IPS-15b (cell line): ENCODE measurements at regions not wholly inside any gene's neighbourhood (a gene's known extent, or its start where the extent isn't known, plus 50 kb on each side); places are given as distances from the start of the nearest gene placed in this dataset.
"Not testable (repeated sequence)": the region's sequence is repeated elsewhere in the genome, so short reads cannot be mapped to it uniquely, and the experiment has no call there.

Experiments used
- H3K27me3 ChIP-seq: one replicate; pipeline ENCODE4 v1.6.1; 2013; ENCODE audit warnings: low read length; ENCODE audit not compliant: control insufficient read depth, insufficient read depth
- H3K36me3 ChIP-seq: one replicate; pipeline ENCODE4 v1.6.1; 2013; ENCODE audit warnings: low read length; ENCODE audit not compliant: control insufficient read depth, insufficient read depth
- H3K4me1 ChIP-seq: one replicate; pipeline ENCODE4 v1.6.1; 2013; ENCODE audit warnings: mild to moderate bottlenecking, low read length; ENCODE audit not compliant: control insufficient read depth, insufficient read depth
- H3K4me3 ChIP-seq: one replicate; pipeline ENCODE4 v1.5.1; 2013; ENCODE audit warnings: low read depth, low read length
- H3K9ac ChIP-seq: one replicate; pipeline ENCODE4 v1.6.1; 2013; ENCODE audit warnings: low read depth, mild to moderate bottlenecking, low read length
- H3K9me3 ChIP-seq: one replicate; pipeline ENCODE4 v1.6.1; 2013; ENCODE audit warnings: mild to moderate bottlenecking, low read length; ENCODE audit not compliant: control insufficient read depth, insufficient read depth

DNA sequence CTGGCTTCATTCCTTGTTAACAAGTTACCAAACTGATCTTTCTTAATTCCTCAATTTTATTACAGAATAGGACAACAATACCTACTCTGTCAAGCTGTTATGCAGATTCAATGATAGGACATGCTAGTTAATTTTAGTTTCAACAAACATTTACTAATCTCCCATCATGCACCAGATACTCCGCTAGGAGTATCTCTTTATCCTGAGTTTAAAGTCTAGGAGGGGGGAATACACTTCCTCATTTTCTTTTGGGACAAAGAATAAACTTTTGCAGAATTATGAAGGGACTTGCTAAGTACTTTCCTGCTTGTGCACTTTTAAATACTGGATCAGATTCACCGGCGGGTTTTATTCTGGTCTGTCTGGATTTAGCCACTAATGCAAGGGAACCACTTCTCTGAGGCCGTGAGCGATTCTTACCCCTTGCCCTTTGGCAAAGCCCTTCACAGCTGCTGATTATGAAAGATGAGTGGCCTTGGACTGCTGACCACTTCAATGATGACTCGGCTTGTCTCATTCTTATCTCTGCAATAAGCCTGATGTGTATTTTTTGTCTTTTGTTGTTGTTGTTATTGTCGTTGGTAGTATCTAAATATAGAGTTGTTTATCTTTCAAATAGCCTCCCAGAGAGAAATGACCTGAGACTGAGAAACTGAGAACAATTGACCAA lies 73.9 kb downstream of the RMI1 start:
- Histone ChIP-seq H3K9ac (no peak overlapping the region), H3K4me1 (no peaks in the 10 kb centered on the region), H3K27me3 (no peaks in the 10 kb centered on the region), H3K9me3 (no peaks in the 10 kb centered on the region), H3K36me3 (no peaks in the 10 kb centered on the region), H3K4me3 (no peak overlapping the region)

DNA sequence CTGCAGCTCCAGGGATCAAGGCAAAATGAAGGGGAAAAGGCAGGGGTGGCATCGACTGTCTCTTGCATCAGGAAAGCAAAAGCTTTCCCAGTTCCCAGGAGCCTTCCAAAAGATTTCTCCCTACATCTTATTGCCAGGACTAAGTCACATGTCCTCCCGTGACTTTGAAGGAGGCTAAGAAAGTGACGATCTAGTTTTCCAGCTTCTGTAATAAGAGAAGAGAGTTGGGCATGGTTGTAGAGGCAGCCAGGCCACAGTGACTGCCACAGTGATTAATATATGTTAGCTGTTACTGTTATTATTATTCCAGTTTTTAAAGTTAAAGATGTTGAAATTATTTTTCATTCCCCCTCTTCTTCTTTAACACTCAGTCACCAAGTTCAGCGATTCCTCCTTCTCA lies 77.1 kb downstream of the RMI1 start:
- Histone ChIP-seq H3K9me3 (no peaks in the 10 kb centered on the region), H3K4me3 (no peak overlapping the region), H3K4me1 (no peaks in the 10 kb centered on the region), H3K27me3 (no peaks in the 10 kb centered on the region), H3K36me3 (no peaks in the 10 kb centered on the region), H3K9ac (no peak overlapping the region)

DNA sequence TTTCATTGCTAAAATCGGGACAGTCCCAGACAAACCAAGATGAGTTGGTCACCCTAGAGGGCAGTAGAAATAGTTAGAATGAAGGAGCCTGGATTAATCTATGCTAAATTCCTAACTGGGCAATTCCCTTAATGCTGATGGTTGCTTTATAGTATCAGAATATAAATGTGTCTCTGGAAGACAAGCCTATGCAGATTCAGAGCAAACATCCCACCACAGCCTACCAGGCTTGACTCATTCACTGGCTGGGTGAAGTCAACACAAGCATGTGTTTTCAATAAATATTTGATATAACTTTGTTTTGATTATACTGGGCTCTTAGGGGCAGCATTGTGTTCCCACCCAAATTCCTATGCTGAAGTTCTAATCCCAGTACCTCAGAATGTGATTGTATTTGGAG lies 79.3 kb downstream of the RMI1 start:
- Histone ChIP-seq H3K4me3 (no peak overlapping the region), H3K9ac (no peak overlapping the region), H3K9me3 (no peaks in the 10 kb centered on the region), H3K36me3 (no peaks in the 10 kb centered on the region), H3K4me1 (no peaks in the 10 kb centered on the region), H3K27me3 (no peaks in the 10 kb centered on the region)

DNA sequence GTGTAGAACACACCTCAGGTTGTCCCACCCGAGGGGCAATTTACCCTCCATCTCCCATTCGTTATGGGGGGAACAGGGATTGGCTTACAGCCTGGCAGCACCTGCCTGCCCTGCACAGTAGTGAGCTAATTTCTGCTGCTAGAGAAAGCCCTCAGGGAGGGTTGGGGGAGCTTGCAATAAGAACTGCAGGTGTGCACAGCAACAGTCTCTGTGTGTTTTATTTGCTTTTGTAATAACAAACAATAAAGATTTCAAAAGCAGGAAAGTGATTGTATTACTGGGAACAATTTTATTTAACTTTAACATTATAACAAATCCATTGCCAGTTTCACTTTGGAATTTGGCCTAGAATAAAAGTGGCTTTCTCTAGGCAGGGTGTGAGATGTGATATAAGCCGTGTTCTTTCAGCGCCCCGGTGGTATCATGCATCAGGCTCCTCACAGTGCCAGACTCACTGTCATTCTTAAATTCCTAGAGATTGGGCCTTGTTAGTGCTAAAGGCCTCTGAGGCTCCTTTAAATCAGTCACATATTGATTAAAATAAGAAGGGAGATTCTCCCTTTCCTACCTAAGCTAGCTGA lies 81.1 kb downstream of the RMI1 start:
- Histone ChIP-seq H3K9me3 (no peaks in the 10 kb centered on the region), H3K9ac (no peak overlapping the region), H3K36me3 (no peaks in the 10 kb centered on the region), H3K4me3 (no peak overlapping the region), H3K4me1 (no peaks in the 10 kb centered on the region), H3K27me3 (no peaks in the 10 kb centered on the region)

DNA sequence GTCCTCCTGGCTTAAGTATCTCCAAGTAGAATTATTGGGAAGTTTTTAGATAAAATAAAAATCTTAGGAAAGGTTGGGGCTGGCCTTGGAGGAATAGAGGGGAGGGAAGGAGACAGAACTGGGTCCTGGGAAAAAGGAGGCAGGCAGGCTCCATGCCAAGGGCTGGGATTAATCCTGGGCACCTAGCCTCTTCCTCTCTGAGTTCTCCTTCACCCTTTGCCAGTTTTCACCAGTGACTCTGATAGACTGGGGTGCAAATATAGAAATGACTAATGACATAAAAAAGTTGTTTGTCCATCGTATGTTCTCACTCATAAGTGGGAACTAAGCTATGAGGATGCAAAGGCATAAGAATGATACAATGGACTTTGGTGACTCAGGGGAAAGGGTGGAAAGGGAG lies 81.9 kb downstream of the RMI1 start:
- Histone ChIP-seq H3K4me1 (no peaks in the 10 kb centered on the region), H3K4me3 (no peak overlapping the region)

DNA sequence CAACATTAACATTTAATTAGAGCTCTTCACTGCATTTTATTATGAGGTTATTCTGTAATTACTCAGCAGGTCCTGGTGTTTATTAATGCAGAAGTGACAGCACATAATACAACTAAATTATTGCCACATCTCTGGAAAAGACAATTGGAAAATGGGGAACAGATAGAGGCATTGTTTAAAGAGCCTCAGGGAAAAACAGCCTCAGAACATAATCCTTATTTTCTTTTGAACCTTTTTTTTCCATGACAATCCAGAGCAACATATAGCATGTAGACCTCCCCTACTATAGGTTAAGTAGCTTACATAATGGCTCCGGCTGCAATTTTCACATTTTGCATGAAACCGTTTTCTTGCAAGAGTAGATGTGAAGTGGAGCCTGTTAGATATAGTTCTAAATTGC lies 87.2 kb downstream of the RMI1 start:
- H3K4me1 ChIP-seq, result no peaks in the 10 kb centered on the region
- H3K9me3 ChIP-seq, result no peaks in the 10 kb centered on the region
- H3K27me3 ChIP-seq, result no peaks in the 10 kb centered on the region
- H3K9ac ChIP-seq, result no peak overlapping the region
- H3K36me3 ChIP-seq, result no peaks in the 10 kb centered on the region
- no peak overlapping the region for H3K4me3 ChIP-seq

More for the DNA sequence above, 81.9 kb downstream of the RMI1 start:
- Histone ChIP-seq H3K9ac (no peak overlapping the region), H3K27me3 (no peaks in the 10 kb centered on the region), H3K9me3 (no peaks in the 10 kb centered on the region), H3K36me3 (no peaks in the 10 kb centered on the region)

DNA sequence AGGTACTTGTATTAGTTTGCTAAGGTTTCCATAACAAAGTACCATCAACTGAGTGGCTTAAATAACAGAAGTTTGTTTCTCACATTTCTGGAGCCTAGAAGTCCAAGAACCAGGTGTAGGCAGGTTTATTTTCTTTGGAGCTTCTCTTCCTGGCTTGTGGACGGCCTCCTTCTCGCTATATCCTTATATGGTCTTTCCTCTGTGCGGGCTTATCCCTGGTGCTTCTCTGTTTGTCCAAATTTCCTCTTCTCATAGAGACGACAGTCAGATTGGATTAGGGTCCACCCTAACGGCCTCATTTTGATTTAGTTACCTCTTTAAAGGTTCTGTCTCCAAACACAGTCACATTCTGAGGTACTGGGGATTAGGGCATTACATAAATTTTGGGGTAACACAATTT lies 88.3 kb downstream of the RMI1 start:
- no peaks in the 10 kb centered on the region for H3K4me1 ChIP-seq
- H3K36me3 ChIP-seq, result no peaks in the 10 kb centered on the region
- no peaks in the 10 kb centered on the region for H3K9me3 ChIP-seq
- no peak overlapping the region for H3K4me3 ChIP-seq
- H3K9ac ChIP-seq, result no peak overlapping the region
- no peaks in the 10 kb centered on the region for H3K27me3 ChIP-seq

DNA sequence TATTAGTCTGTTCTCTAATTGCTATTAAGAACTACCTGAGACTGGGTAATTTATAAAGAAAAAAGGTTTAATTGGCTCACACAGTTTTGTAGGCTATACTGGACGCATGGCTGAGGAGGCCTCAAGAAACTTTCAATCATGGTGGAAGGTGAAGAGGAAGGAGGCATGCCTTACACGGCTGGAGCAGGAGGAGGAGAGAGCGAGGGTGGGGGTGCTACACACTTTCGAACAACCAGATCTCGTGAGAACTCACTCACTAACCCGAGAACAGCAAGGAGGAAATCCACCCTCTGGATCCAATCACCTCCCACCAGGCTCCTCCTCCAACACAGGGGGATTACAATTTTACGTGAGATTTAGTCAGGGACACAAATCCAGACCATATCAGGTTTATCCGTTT lies 90.0 kb downstream of the RMI1 start:
- Histone ChIP-seq H3K4me3 (no peak overlapping the region), H3K27me3 (no peaks in the 10 kb centered on the region), H3K36me3 (no peaks in the 10 kb centered on the region), H3K9me3 (no peaks in the 10 kb centered on the region), H3K9ac (no peak overlapping the region), H3K4me1 (no peaks in the 10 kb centered on the region)

DNA sequence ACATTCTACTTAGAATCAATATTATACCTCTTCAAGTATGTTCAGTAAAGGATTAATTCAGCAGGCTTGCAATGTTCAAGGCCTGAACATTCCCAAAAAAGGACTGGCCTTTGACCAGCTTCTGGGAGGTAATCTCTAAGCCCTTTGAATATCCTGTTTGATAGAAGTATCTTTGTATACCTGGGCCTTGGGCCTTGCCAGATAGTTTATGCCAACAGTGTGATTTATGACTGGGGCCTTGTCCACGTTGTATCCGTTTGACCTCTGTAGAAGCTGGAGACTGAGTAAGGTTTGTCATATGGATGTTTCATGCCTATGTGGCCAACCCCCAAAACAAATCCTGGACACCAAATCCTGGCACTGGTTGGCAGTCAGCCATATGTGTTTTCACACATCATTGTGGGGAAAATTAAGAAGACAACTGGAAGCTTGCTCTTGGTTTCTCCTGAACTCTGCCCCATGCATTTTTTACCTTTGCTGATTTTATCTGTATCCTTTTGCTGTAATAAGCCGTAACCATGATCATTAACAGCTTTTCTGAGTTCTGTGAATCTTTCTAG lies 92.1 kb downstream of the RMI1 start:
- no peaks in the 10 kb centered on the region for H3K9me3 ChIP-seq
- H3K9ac ChIP-seq, result no peak overlapping the region
- H3K27me3 ChIP-seq, result no peaks in the 10 kb centered on the region
- no peaks in the 10 kb centered on the region for H3K36me3 ChIP-seq
- H3K4me3 ChIP-seq, result no peak overlapping the region
- no peaks in the 10 kb centered on the region for H3K4me1 ChIP-seq

DNA sequence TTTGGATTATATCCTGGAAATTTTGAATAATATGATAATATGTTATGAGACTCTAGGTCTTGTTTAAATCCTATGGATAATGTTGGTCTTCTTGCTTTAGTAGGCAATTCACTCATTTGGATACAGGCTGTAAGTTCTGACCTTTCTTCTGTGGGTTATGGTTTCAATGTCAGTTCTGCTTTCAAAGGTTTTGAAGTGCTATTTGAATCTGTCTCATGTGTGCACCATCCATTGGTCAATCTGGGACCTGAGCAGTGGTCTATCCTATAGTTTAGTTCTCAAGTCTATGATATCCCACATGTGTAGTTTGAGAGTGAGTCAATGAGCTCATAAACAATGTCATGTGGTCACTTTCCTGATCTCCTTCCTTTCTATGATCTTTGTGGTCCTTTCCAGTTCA lies 94.4 kb downstream of the RMI1 start:
- no peaks in the 10 kb centered on the region for H3K36me3 ChIP-seq
- no peak overlapping the region for H3K9ac ChIP-seq
- H3K27me3 ChIP-seq, result no peaks in the 10 kb centered on the region
- no peak overlapping the region for H3K4me3 ChIP-seq
- no peaks in the 10 kb centered on the region for H3K4me1 ChIP-seq
- H3K9me3 ChIP-seq, result no peaks in the 10 kb centered on the region

DNA sequence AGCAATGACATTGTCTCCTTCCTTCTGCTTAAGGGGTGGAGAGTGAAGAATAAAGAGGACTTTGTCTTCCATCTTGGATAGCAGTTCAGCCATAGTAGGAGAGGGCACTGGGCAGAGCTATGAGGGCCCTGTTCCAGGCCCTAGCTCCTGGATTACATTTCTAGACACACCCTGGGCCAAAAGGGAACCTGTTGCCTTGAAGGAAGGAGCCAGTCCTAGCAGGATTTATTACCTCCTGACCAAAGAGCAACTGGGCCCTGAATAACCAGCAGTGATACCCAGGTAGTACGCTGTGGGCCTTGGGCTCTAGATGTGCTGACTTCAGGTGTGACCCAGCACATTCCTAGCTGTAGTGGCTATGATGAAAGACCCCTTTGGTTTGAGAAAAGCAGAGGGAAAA lies 95.8 kb downstream of the RMI1 start:
- no peak overlapping the region for H3K4me3 ChIP-seq
- no peaks in the 10 kb centered on the region for H3K9me3 ChIP-seq
- H3K4me1 ChIP-seq, result no peaks in the 10 kb centered on the region
- no peaks in the 10 kb centered on the region for H3K27me3 ChIP-seq
- no peak overlapping the region for H3K9ac ChIP-seq
- no peaks in the 10 kb centered on the region for H3K36me3 ChIP-seq

DNA sequence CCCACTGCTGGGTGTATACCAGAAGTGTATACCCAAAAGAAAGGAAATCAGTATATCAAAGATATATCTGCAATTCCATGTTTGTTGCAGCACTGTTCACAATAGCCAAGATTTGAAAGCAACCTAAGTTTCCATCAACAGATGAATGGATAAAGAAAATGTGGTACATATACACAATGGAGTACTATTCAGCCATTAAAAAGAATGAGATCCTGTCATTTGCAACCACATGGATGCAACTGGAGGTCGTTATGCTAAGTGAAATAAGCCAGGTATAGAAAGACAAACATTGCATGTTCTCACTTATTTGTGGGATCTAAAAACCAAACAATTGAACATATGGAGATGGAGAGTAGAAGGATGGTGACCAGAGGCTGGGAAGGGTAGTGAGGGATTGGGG lies 97.2 kb downstream of the RMI1 start:
- H3K4me1 ChIP-seq, H3K9me3 ChIP-seq: not testable (repeated sequence)

More for the DNA sequence above, 97.2 kb downstream of the RMI1 start:
- not testable (repeated sequence) for H3K4me3 ChIP-seq, H3K27me3 ChIP-seq, H3K9ac ChIP-seq, H3K36me3 ChIP-seq
